GM23248 (cell line): ENCODE measurements at regions not wholly inside any gene's neighbourhood (a gene's known extent, or its start where the extent isn't known, plus 50 kb on each side); places are given as distances from the start of the nearest gene placed in this dataset.

Experiments used
- EZH2 ChIP-seq: fragments of 200-600 bp; sonication (generic); IDR thresholded peaks from 2 replicates; pipeline ENCODE4 v1.6.1; 2018; ENCODE audit warnings: antibody characterized with exemption, mild to moderate bottlenecking; ENCODE audit not compliant: insufficient read depth, poor library complexity, severe bottlenecking
- EZH2phosphoT487 ChIP-seq: fragments of 200-600 bp; sonication (generic); IDR thresholded peaks from 2 replicates; pipeline ENCODE4 v1.6.1; 2018; ENCODE audit warnings: antibody characterized with exemption, moderate library complexity, mild to moderate bottlenecking, low read depth; ENCODE audit not compliant: insufficient read depth

- TF ChIP-seq EZH2phosphoT487 (no peak), EZH2 (no peak)
Observed at GRCh38 chr9:108707120-108707519, 148.7 kb downstream of the ACTL7B start.
